Fibroblast of villous mesenchyme (primary cell): ENCODE measurements at regions not wholly inside any gene's neighbourhood (a gene's known extent, or its start where the extent isn't known, plus 50 kb on each side); places are given as distances from the start of the nearest gene placed in this dataset.

ENCODE experiments used
- DNase-seq: peaks from one replicate; pipeline ENCODE4 v3.0.0-alpha.2; 2010; ENCODE audit warnings: low read depth
- H3K4me3 ChIP-seq: 2 replicates; pipeline ENCODE4 v1.5.1; 2011; ENCODE audit warnings: low read depth, mild to moderate bottlenecking, low read length
- CTCF ChIP-seq: IDR thresholded peaks from 2 replicates; pipeline ENCODE4 v1.5.1; 2012; ENCODE audit warnings: low read depth, mild to moderate bottlenecking, low read length; ENCODE audit not compliant: insufficient read depth

- no peak for DNase-seq
- no peak overlapping the region for H3K4me3 ChIP-seq
- TF ChIP-seq CTCF, result no peak
Observed at GRCh38 chr15:95679847-95680582, 650.5 kb upstream of the NR2F2 start.

- TF ChIP-seq CTCF, result no peak
- DNase-seq, result no peak
- H3K4me3 ChIP-seq, result no peak overlapping the region
Observed at GRCh38 chr15:95680728-95681127, 649.8 kb upstream of the NR2F2 start.

GRCh38 chr15:95681836-95682544 is 648.5 kb upstream of the NR2F2 start:
- DNase-seq, result no peak
- TF ChIP-seq CTCF, result no peak
- no peak overlapping the region for H3K4me3 ChIP-seq

GRCh38 chr15:95684126-95684525 is 646.4 kb upstream of the NR2F2 start:
- DNase-seq, result peak; percentile 5
- no peak for TF ChIP-seq CTCF
- no peak overlapping the region for H3K4me3 ChIP-seq

- DNase-seq, result peak; percentile 90
- no peak for TF ChIP-seq CTCF
- H3K4me3 ChIP-seq, result no peak overlapping the region
Observed at GRCh38 chr15:95684693-95685115, 645.8 kb upstream of the NR2F2 start.

GRCh38 chr15:95687061-95687460 is 643.4 kb upstream of the NR2F2 start:
- no peak overlapping the region for H3K4me3 ChIP-seq
- no peak for TF ChIP-seq CTCF
- DNase-seq, result no peak
